K562 (cell line): ENCODE measurements at regions not wholly inside any gene's neighbourhood (a gene's known extent, or its start where the extent isn't known, plus 50 kb on each side); places are given as distances from the start of the nearest gene placed in this dataset.

Experiments used
- ATAC-seq: fragments of 200-7000 bp; cut with Tn5 transposase; 3 replicates; pipeline ENCODE4 v1.9.1; 2020; ENCODE audit warnings: moderate library complexity
- BruUV-seq: library from RNA; stranded (reverse); fragments of 400-500 nt; replicated peaks from 2 replicates; lab custom pipeline; 2021; lab: Mats Ljungman, UMichigan
- CTCF ChIA-PET: fragments of 300-600 bp; formaldehyde crosslinking; extraction: SDS; loops from one replicate; lab custom pipeline; 2021; ENCODE audit warnings: low intra/inter-chr PET ratio; lab: Yijun Ruan, JAX
- POLR2A ChIA-PET: fragments of 300-600, 350-650 bp; sonication (Branson Sonifier 250); formaldehyde crosslinking; extraction: SDS; loops from one replicate; lab custom pipeline; 2021; ENCODE audit warnings: antibody characterized with exemption, inconsistent platforms; lab: Yijun Ruan, JAX
- DNase-seq, 4 experiments: peaks; one replicate each; pipeline versions ENCODE4 v3.0.0 to v3.0.0-alpha.2; 2011 to 2018; ENCODE audit warnings: low spot score in 3 of 4, mixed read lengths in 3 of 4; ENCODE audit errors: extremely low read depth in 1 of 4
- FAIRE-seq: peaks from 2 replicates; lab custom pipeline; 2011; peaks lifted over from hg19 to GRCh38; lab: Jason Lieb, UNC
- H2AFZ ChIP-seq: 2 replicates; pipeline ENCODE4 v1.6.0; 2011; ENCODE audit warnings: low read depth, low read length, control low read depth, inconsistent platforms
- H3K27ac ChIP-seq: fragments of 200-600 bp; 3 replicates; pipeline ENCODE4 v1.8.0; 2011; ENCODE audit warnings: low read depth, mild to moderate bottlenecking, control low read depth, inconsistent platforms, low read length, moderate library complexity, mixed read lengths; ENCODE audit errors: extremely low read depth
- H3K27me3 ChIP-seq, 2 experiments: fragments of 300-600 bp in 1 of 2; 2 replicates in 1 of 2; 3 replicates in 1 of 2; pipeline versions ENCODE4 v1.6.0 to v1.8.0; 2011; ENCODE audit warnings: inconsistent platforms in 2 of 2, low read length in 2 of 2, mild to moderate bottlenecking in 1 of 2, mixed read lengths in 1 of 2, moderate library complexity in 1 of 2; ENCODE audit not compliant: control insufficient read depth in 2 of 2, insufficient read depth in 2 of 2
- H3K36me3 ChIP-seq: fragments of 300-600 bp; 3 replicates; pipeline ENCODE4 v1.8.0; 2011; ENCODE audit warnings: mild to moderate bottlenecking, low read length, inconsistent platforms; ENCODE audit not compliant: control insufficient read depth, insufficient read depth
- H3K4me1 ChIP-seq, 2 experiments: fragments of 200-600 bp in 1 of 2; replicated peaks in 1 of 2; 2 replicates in 1 of 2; 3 replicates in 1 of 2; pipeline versions ENCODE4 v1.5.1 to v1.8.0; 2011; ENCODE audit warnings: inconsistent platforms in 2 of 2, low read length in 2 of 2, mild to moderate bottlenecking in 1 of 2, mixed read lengths in 1 of 2, moderate library complexity in 1 of 2; ENCODE audit not compliant: control insufficient read depth in 2 of 2, insufficient read depth in 2 of 2
- H3K4me2 ChIP-seq: 2 replicates; pipeline ENCODE4 v1.6.1; 2011; ENCODE audit warnings: low read length, control low read depth, inconsistent platforms, mixed read lengths; ENCODE audit not compliant: insufficient read depth
- H3K4me3 ChIP-seq: fragments of 200-600 bp; sonication (generic), shearing (Covaris generic); 2 replicates; pipeline ENCODE4 v1.5.1; 2016; ENCODE audit warnings: control low read depth, inconsistent platforms
- H3K79me2 ChIP-seq: fragments of 200-600 bp; 3 replicates; pipeline ENCODE4 v1.8.0; 2011; ENCODE audit warnings: low read length, inconsistent platforms; ENCODE audit not compliant: control insufficient read depth, insufficient read depth
- H3K9ac ChIP-seq, 2 experiments: 2 replicates each; pipeline versions ENCODE4 v1.6.0 to v1.6.1; 2011; ENCODE audit warnings: low read depth in 2 of 2, low read length in 2 of 2, control low read depth in 1 of 2, inconsistent platforms in 1 of 2, mild to moderate bottlenecking in 1 of 2, mixed read lengths in 1 of 2; ENCODE audit not compliant: insufficient read depth in 1 of 2
- H3K9me1 ChIP-seq: one replicate; pipeline ENCODE4 v1.6.0; 2011; ENCODE audit warnings: inconsistent platforms, mild to moderate bottlenecking, low read length, moderate library complexity; ENCODE audit not compliant: control insufficient read depth, insufficient read depth
- H3K9me3 ChIP-seq: replicated peaks from 2 replicates; pipeline ENCODE4 v1.5.1; 2011; ENCODE audit warnings: low read depth, low read length, inconsistent platforms; ENCODE audit not compliant: control insufficient read depth, insufficient read depth
- H4K20me1 ChIP-seq: replicated peaks from 2 replicates; pipeline ENCODE4 v1.6.1; 2011; ENCODE audit warnings: low read length, inconsistent platforms, mixed read lengths; ENCODE audit not compliant: control insufficient read depth, insufficient read depth
- BMI1 ChIP-seq: fragments of 150-350 bp; IDR thresholded peaks from 2 replicates; pipeline ENCODE4 v1.6.1; 2014; ENCODE audit warnings: low read length
- LEF1 ChIP-seq: fragments of 450-650 bp; IDR thresholded peaks from 2 replicates; pipeline ENCODE4 v1.6.1; 2016; ENCODE audit warnings: mild to moderate bottlenecking
- MAFK ChIP-seq: IDR thresholded peaks from 2 replicates; pipeline ENCODE4 v1.6.1; 2011; ENCODE audit warnings: low read length, improper control_type of control experiment
- PHB ChIP-seq: fragments of 250-450 bp; sonication (Bioruptor Pico); IDR thresholded peaks from 2 replicates; pipeline ENCODE4 v1.5.0; 2021
- WGBS: fragments of 100-300 bp; shearing (Covaris generic); methylation state at CpG from one replicate; pipeline ENCODE4 v1.1.6; 2016; ENCODE audit warnings: low coverage, mixed read lengths; ENCODE audit not compliant: insufficient coverage; ENCODE audit errors: missing lambda C conversion rate; 5-methylcytosine and 5-hydroxymethylcytosine counted together
- in situ Hi-C: fragments of 300-500 bp; cut with MboI; formaldehyde crosslinking; loops from 4 replicates; pipeline ENCODE4 v1.15.0; 2018; ENCODE audit warnings: inconsistent platforms, mixed read lengths
- intact Hi-C: fragments of 100-400 bp; cut with micrococcal nuclease; formaldehyde crosslinking; loops from 2 replicates; pipeline ENCODE4 v1.14.2; 2022
- TF ChIP-seq, protein P1 (sequence below), 2 experiments: fragments of 450-650 bp in 1 of 2; sonication (generic) in 1 of 2; formaldehyde crosslinking in 1 of 2; IDR thresholded peaks in 1 of 2; conservative IDR thresholded peaks in 1 of 2; 2 replicates each; pipeline versions ENCODE4 v1.6.1 to v1.8.1; 2016 to 2023; ENCODE audit warnings: mild to moderate bottlenecking in 2 of 2, moderate library complexity in 2 of 2, inconsistent platforms in 1 of 2, missing genetic modification reagents in 1 of 2
- TF ChIP-seq, protein P2 (sequence below): sonication (generic); IDR thresholded peaks from 2 replicates; pipeline ENCODE4 v1.6.1; 2016
- TF ChIP-seq, protein P3 (sequence below): fragments of 250-450 bp; sonication (Bioruptor Pico); IDR thresholded peaks from 2 replicates; pipeline ENCODE4 v1.9.0; 2021; ENCODE audit warnings: mild to moderate bottlenecking, inconsistent platforms
- TF ChIP-seq, protein P4 (sequence below): fragments of 250-450 bp; sonication (Bioruptor Pico); IDR thresholded peaks from 2 replicates; pipeline ENCODE4 v1.4.0; 2020

DNA sequence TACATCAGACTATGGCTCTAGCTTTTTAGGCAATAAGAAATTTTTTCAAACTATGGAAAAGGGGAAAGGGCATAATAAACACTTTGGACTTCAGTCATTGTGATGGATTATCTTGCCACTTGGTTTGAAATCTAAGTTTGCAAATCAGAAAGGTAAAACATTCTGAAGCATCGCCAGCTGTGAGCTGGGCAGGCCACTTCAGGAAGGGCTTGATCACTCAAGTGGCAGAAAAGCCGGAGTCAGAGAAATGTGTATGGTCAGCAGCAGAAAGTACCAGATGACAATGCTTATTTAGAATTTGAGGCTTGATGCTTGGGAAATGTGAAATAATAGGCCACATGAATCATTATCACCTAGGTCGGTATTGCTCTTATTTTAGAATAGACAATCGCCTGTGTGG lies 79.7 kb downstream of the ZNF648 start:
- peaks cover 0 to 5% of the 10 kb centered on the region in 2 experiments; a peak in 2 of 5 replicates for H3K27me3 ChIP-seq
- TF ChIP-seq, protein P1, sequence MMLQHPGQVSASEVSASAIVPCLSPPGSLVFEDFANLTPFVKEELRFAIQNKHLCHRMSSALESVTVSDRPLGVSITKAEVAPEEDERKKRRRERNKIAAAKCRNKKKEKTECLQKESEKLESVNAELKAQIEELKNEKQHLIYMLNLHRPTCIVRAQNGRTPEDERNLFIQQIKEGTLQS (IDR thresholded peaks at IDR 0.05): no peak
- TF ChIP-seq, protein P1 (CRISPR knock-in tag; conservative IDR thresholded peaks at IDR 0.05): no peak
- TF ChIP-seq, protein P2, sequence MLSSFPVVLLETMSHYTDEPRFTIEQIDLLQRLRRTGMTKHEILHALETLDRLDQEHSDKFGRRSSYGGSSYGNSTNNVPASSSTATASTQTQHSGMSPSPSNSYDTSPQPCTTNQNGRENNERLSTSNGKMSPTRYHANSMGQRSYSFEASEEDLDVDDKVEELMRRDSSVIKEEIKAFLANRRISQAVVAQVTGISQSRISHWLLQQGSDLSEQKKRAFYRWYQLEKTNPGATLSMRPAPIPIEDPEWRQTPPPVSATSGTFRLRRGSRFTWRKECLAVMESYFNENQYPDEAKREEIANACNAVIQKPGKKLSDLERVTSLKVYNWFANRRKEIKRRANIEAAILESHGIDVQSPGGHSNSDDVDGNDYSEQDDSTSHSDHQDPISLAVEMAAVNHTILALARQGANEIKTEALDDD: no peak
- TF ChIP-seq, protein P3, sequence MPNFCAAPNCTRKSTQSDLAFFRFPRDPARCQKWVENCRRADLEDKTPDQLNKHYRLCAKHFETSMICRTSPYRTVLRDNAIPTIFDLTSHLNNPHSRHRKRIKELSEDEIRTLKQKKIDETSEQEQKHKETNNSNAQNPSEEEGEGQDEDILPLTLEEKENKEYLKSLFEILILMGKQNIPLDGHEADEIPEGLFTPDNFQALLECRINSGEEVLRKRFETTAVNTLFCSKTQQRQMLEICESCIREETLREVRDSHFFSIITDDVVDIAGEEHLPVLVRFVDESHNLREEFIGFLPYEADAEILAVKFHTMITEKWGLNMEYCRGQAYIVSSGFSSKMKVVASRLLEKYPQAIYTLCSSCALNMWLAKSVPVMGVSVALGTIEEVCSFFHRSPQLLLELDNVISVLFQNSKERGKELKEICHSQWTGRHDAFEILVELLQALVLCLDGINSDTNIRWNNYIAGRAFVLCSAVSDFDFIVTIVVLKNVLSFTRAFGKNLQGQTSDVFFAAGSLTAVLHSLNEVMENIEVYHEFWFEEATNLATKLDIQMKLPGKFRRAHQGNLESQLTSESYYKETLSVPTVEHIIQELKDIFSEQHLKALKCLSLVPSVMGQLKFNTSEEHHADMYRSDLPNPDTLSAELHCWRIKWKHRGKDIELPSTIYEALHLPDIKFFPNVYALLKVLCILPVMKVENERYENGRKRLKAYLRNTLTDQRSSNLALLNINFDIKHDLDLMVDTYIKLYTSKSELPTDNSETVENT: no peak
- TF ChIP-seq PHB: no peak
- no peak for TF ChIP-seq LEF1
- no peak for TF ChIP-seq MAFK
- TF ChIP-seq, protein P4, sequence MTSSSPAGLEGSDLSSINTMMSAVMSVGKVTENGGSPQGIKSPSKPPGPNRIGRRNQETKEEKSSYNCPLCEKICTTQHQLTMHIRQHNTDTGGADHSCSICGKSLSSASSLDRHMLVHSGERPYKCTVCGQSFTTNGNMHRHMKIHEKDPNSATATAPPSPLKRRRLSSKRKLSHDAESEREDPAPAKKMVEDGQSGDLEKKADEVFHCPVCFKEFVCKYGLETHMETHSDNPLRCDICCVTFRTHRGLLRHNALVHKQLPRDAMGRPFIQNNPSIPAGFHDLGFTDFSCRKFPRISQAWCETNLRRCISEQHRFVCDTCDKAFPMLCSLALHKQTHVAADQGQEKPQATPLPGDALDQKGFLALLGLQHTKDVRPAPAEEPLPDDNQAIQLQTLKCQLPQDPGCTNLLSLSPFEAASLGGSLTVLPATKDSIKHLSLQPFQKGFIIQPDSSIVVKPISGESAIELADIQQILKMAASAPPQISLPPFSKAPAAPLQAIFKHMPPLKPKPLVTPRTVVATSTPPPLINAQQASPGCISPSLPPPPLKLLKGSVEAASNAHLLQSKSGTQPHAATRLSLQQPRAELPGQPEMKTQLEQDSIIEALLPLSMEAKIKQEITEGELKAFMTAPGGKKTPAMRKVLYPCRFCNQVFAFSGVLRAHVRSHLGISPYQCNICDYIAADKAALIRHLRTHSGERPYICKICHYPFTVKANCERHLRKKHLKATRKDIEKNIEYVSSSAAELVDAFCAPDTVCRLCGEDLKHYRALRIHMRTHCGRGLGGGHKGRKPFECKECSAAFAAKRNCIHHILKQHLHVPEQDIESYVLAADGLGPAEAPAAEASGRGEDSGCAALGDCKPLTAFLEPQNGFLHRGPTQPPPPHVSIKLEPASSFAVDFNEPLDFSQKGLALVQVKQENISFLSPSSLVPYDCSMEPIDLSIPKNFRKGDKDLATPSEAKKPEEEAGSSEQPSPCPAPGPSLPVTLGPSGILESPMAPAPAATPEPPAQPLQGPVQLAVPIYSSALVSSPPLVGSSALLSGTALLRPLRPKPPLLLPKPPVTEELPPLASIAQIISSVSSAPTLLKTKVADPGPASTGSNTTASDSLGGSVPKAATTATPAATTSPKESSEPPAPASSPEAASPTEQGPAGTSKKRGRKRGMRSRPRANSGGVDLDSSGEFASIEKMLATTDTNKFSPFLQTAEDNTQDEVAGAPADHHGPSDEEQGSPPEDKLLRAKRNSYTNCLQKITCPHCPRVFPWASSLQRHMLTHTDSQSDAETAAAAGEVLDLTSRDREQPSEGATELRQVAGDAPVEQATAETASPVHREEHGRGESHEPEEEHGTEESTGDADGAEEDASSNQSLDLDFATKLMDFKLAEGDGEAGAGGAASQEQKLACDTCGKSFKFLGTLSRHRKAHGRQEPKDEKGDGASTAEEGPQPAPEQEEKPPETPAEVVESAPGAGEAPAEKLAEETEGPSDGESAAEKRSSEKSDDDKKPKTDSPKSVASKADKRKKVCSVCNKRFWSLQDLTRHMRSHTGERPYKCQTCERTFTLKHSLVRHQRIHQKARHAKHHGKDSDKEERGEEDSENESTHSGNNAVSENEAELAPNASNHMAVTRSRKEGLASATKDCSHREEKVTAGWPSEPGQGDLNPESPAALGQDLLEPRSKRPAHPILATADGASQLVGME (CRISPR knock-in tag): no peak
- TF ChIP-seq BMI1: no peak

More for the DNA sequence above, 79.7 kb downstream of the ZNF648 start:
- WGBS: 0% methylated on average over 4 of the region's 4 CpGs
- ChIA-PET CTCF (no interaction called here), POLR2A (no interaction called here)
- Histone ChIP-seq H2AFZ (no peak overlapping the region), H3K9ac (no peak overlapping the region), H3K4me1 (no peaks in the 10 kb centered on the region), H3K79me2 (no peaks in the 10 kb centered on the region), H3K4me3 (no peak overlapping the region), H3K27ac (no peak overlapping the region), H3K36me3 (no peaks in the 10 kb centered on the region), H3K4me2 (no peak overlapping the region), H3K9me3 (no peaks in the 10 kb centered on the region), H4K20me1 (no peaks in the 10 kb centered on the region), H3K9me1 (no peaks in the 10 kb centered on the region)
- in situ Hi-C loops: no loop called here
- no peak for ATAC-seq
- no TSS peak for BruUV-seq
- no peak for DNase-seq
- no peak for FAIRE-seq
- intact Hi-C loops: no loop called here
